HG03575 (cell line): ENCODE measurements at regions not wholly inside any gene's neighbourhood (a gene's known extent, or its start where the extent isn't known, plus 50 kb on each side); places are given as distances from the start of the nearest gene placed in this dataset.

Experiments
- ATAC-seq: cut with Tn5 transposase; IDR thresholded peaks from one replicate; pipeline ENCODE4 v1.9.1; 2021; ENCODE audit not compliant: unreplicated experiment, insufficient number of reproducible peaks, low FRiP score; ENCODE audit errors: extremely low read depth

DNA sequence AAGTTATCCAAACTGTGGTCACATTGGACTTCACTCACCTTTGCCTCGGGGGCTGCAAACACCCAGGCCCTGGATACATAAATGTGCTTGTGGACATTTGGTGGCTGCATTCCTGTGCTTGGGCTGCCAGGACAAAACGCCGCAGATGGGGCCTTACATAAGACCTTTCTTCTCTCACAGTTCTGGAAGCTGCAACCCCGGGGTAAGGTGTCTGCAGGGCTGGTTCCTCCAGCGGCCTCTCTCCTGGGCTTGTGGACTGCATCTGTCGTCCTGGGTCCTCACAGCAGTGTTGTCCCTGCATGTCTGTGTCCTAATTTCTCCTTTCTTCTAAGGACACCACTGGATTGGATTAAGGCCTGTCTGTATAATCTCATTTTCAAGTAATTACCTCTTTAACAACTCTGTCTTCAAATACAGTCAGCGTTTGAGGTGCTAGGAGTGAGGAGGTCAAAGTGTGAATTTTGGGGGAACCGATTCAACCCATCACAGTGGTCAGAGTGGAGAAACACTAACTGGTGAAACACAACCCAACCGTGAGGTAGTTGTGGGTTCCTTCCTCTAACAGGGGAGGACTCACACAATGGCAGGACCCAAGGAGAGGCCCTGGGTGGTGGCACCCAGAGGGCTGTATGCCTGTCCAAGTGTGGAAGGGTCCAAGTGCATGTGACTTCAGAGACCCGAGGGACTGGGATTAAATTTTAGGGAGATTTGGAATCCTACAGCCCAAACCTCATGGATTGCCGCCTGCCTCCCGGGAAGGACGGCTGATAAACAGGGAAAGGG lies 415.6 kb downstream of the IRX2 start:
- ATAC-seq: no peak

DNA sequence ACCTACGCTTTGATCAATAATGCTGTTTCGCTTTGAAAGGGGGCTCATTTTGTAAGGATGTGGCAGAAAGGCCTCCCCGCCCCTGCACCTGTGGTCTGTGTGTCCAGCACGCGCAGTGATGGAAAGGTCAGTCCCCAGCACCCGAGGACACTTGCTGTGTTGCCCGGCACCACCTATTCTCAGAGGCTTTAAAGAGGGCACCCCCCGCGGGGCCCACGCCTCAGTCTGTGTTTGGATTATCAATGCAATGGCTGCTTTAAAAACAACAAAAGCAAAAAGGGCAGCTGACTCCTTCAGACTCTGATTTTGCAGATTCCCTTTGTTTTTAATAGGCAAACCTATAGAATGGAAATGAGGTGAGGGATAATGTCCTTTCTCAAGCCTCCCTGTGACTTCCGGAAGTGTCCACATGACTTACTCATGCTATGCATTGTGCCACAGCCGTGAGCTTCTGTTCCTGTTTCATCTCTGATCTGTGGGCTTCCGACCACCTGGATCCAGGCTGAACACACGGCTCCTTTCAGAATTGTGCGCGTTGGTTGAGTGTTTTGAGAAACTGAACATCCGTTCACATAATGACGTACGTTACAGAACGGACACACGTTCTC lies 416.2 kb downstream of the IRX2 start:
- no peak for ATAC-seq

DNA sequence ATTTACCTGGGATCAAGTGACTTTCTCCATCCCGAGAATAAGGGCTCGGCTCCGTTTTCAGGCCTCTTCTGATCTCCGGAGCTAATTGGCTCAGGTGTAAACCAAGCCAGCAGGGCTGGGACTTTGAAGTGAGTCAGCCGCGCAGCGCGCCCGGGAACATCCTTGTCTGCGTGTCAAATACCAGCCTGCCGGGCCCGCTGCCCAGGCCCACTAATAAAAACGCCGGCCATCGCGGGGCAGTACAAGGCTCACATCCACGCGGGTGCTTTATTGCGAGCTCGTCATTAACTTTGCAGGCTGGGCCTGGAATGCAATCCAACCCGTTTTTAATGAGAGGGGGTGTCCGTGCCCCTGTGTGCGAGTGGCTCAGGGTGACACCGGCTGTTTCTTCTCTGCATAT lies 416.8 kb downstream of the IRX2 start:
- no peak for ATAC-seq

DNA sequence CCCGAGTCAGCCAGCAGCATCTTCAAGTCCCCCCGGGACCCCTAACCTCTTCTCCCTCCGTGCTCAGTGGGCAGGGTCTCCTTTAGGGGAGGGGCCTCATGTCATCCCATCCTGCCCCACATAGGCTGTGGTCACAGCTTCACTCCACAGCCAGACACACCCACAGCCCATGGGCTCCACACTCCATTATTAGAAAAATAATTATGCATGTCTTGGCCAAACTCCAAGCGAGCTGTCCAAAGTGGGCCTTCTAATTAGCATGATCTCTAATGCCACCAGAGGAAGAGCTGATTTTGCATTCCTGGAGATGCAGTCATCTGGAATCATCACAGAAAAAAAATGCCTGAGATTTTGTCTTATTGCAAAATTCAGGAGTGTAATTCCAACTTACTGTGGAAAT lies 418.2 kb downstream of the IRX2 start:
- no peak for ATAC-seq

DNA sequence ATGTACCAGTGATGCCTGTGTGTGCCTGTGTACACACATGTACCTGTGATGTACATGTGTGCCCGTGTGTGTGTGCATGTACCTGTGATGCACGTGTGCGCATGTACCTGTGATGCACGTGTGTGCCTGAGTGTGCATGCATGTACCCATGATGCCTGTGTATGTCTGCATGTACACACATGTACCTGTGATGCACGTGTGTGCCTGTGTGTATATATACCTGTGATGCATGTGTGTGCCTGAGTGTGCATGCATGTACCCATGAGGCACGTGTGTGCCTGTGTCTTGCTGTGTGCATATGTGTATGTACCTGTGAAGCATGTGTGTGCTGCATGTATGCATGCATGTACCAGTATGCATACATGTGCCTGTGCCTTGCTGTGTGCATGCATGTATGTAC lies 419.0 kb downstream of the IRX2 start:
- ATAC-seq: no peak

DNA sequence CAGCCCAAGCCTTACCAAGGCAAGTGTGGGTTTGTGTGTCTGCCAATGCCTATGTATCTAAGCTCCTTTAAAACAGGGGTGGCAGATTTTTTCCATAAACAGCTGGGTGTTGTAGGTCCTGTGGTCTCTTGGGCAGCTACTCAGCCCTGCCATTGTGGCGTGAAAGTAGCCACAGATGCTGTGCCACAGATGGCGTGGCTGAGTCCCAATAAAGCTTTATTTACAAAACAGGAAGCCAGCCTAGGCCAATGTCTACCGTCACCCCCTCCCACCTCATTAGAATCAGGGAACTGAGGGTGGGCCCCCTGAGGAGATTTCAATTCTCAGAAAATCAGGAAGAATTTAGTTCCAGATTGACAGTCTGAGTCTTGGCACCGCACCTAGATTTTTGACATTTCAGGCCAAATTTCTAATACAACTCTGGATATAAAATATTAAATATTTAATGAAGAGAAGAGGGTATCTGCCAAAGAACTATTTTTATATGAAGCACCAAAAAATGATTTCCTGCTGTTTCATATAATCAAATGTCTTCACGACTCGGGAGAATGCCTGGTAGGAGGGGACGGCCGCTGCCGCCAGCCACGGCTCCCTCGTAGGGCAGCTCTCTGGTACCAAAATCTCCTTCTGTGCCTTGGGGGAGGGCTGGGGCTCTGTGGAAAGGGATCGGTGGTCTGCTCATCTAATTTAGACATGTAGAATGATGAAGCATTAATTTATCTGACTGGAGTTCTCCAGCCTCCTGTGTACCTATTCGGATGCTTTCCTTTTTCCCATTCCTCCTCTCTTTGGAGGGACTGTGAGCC lies 420.9 kb downstream of the IRX2 start:
- no peak for ATAC-seq

DNA sequence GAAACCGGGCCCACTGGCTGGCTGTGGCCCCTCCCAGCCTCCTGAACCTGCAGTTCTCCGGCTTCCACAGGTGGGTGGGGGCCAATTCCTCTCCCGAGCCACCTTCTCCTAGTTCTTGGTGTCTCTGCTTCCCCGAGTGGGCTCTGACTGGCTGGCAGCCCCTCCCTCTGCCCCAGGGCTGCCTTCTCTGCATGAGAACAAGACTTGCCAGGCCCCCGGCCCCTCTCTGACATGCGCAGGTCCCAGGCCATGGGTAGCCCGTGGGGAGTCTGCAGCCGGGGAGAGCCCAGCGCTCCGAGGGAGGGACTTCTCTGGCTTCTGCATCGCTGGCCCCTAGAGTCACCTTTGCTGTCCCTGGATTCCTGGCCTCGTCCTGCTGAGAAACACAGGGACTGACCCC lies 421.7 kb downstream of the IRX2 start:
- no peak for ATAC-seq

DNA sequence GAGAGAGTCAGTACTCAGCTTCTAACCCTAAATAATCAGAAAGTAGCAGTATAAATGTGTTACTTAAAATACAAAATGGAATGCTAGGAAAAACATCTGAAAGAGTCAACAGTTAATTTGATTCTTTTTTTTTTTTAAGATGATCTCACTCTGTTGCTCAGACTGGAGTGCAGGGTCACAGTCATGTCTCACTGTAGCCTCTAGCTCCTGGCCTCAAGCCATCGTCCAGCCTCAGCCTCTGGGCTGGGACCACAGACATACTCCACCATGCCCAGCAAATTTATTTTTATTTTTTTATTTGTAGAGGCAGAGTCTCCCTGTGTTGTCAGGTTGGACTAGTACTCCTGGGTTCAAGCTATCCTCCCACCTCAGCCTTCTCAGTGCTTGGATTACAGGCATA lies 424.9 kb downstream of the IRX2 start:
- no peak for ATAC-seq

DNA sequence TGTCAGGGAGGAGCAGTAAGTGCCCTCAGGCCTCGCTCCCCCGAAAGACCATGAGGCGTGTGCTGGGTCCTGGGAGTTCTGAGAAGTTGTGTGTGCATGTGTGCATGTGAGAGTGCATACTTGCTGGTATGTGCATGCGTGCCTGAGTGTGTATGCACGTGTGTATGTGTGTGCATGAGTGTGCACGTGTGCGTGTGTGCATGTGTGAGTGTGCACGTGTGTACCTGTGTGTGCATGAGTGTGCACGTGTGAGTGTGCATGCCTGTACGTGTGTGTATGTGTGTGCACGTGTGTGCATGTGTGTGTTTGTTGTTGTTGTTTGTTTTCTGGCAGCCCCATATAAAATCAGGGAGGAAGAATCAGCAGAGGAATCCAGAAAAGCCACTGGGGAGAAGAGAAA lies 426.7 kb downstream of the IRX2 start:
- no peak for ATAC-seq

DNA sequence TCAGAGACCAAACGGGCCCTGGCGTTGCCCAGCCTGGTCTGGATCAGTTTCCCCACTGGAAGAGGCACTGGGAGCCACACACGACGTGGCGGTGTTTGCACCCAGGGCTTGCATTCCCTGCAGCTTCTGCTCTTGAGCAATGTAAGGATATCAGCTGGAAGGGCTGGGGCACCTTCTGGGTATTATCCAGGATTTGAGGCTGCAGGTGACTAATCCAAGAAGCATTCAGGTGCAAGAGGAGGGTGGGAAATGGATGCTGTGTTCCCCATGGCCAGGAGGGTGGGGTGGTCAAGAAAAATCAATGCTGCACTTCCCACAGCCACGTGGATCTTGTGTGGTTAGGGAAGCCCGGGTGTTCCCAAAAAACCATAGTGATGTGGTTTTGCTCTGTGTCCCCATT lies 430.9 kb downstream of the IRX2 start:
- no peak for ATAC-seq

DNA sequence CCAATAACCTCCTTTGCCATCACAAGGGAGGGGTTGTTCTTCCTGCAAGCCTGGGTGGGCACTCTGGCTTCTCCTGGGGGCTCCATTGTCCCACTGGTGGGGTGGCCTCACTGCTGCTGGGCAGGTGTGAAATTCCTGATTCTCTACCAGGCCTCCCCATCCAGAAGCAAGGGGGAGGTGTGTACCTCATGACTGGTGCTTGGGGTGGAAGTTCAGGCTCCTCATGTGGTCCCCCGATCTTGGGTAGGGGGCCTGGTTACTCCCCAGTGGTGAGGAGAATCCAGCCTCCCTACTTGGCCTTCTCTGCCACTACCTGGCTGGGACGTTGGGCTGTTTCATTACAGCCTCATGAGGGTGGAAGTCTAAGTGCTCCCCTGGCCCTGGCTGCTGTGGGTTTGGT lies 433.9 kb downstream of the IRX2 start:
- no peak for ATAC-seq

DNA sequence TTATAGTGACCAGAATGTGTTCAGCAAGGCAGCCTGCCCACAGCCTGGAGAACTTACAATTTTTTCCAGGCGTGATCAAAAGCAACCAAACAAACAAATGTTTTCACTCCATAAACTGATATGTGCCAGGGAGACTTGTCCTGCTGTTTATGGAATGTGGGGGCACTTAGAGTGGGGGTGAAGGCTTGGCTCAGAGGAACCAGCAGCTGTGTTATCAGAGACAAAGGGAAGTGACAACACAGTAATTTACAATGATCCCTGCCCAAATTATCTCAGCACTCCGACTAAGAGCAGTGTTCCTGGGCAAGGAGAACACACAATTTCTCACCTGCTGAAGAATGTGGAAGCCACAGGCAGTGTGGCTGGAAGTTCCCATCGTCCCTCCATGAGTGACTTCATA lies 429.1 kb upstream of the IRX4 start:
- ATAC-seq: no peak

DNA sequence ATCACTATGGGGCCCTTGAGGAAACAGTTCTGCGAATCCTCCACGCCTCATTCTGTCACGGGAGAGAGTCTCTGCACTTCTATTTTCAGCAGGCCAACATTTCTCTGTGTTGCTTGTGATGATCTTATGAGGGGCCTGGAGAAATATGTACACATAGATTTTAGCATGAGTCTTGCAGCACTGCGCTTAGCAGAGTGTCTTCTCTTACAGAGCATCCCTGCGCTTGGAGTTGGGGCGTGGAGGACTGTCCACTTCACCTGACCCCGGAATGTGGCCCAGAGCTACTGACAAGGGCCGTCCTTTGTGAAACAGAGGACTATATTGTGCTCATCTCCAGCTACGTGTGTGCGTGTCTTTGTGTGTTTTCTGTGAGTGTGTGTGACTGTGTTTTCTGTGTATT lies 428.2 kb upstream of the IRX4 start:
- no peak for ATAC-seq

DNA sequence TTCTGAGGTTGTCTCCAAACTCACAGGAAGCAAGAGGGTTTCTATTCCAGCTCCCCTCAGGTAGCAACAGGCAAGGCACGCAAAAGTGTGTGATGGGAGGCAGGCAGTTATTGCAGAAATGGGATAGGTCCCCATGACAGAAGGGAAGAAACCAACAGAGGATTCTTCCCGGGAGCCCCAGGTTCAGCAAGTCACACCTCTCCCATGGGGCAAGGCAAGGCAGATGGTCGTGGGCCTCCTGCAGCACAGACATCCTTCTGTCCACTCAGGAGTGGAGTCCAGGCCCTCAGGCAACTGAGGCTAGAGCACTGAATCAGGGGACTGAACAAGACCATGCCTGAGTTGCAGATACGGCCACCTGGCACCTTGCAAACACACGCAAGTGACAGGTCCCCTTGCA lies 424.9 kb upstream of the IRX4 start:
- no peak for ATAC-seq

DNA sequence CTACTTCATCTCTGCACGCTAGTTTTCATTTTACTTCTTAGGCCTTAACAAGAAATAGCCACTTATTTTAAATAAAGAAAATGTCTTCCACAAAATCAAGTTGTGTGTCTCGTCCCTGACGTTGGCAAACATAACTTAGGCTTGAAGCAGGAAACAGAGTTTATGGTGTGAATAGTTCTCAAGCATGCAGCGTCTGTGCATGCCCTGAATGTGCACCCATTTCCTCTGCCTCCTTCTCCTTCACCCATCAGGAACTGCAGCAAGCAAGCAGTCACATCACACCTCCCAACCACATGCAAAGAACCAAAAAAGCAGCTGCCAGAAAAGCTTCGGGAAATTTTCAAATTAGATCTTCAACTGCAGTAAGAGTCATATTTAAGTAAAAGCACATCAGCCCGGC lies 424.0 kb upstream of the IRX4 start:
- no peak for ATAC-seq

DNA sequence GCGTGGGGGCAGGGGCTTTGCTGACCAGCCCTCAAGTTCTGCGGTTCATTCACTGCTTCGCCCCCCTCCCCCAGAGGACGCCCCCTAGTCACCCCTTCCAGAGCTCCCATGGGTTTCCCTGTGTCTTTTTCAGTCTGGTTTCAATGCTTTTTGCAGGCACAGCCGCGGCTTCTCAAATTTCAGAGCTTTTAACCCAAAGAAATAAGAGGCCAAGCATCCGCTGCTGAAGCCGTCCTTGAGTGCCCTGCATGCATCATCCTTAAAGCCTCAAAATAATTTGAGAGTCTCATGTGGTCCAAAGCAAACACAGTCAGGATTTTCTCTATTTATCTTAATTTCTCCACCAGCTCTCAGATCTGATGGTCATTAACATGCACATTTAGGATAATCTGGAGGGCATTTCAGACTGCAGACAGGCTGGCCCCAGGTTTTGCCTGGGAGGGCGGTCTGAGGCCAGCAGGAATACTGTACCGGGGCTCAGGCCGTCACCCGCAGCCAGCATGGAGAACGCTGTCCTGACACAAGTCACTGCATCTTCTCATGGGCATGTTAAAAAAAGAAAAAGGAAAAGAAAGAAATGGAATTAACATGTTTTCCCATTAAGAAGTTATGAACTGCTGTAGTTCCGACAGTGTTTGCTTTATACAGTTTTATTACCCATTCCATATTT lies 420.8 kb upstream of the IRX4 start:
- no peak for ATAC-seq

DNA sequence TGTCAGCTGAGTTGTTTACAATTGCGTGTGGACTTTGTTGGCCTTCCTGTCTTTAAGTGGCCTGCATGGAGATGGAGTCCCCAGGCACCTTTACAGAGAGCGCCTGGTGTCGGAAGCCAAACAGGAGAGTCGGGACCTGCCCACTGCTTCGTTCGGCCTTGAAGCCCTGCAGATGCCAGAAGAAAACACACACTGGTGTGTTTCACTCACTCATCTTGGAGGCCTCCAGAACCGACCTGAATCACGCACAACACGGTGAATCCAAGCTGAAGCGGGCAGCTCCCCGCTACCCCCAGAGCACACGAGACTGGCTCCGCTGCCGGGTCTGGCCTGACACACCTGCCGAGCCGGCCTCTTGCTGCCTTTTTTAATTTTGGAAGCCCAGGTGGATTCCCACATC lies 419.4 kb upstream of the IRX4 start:
- no peak for ATAC-seq

DNA sequence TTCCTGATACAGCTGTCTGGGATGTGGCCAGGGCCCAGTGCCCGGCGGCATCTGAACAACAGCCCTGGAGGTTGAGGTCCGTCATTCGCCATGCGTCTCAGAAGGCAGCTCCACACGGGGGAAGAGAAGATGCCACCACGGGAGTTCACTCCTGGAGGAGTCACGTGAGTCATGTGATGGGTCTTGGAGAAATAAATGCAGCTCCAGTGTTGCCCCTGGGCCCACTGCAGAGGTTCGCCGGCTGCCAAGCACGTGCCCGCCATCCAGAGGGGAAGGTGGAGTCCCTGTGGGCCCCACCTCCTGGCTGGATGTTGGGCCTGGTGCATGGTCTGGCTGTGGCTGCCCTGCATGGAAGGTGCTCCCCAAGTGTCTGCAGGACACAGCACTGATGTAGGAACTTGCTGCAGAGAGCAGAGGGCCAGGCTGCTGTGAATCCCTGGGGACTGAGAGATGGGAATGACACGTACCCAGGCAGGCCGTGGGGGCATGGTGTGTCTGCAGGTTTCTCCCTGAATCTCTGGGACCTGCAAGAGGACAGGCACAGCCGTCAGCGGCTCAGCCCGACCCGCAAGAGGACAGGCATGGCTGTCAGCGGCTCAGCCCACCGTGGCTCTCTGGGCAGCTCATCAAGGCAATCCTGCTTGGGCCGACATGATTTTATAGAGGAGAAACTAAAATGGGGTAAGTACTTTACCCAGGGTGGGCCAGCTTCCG lies 418.3 kb upstream of the IRX4 start:
- no peak for ATAC-seq

DNA sequence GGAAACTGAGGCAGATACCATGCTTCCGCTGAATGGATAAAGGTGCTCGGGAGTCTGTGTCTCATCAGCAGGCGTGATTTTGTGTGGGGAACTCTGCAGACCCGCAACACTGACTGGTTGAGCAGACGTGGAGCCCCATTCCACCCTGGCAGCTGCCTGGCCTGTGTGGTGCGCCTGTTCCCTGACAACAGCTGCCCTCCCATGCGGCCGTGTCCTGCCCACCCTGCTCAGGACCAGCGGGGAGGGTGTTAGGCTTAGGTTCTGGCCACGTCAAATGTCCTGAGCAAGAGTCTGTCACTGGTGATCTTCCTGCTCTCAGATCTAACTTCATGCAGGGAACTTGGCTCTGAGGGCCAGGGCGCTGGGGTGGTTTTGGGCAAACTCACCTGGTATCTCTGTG lies 417.7 kb upstream of the IRX4 start:
- no peak for ATAC-seq
